GM12875 (cell line): ENCODE measurements at regions not wholly inside any gene's neighbourhood (a gene's known extent, or its start where the extent isn't known, plus 50 kb on each side); places are given as distances from the start of the nearest gene placed in this dataset.
"Not testable (repeated sequence)": the region's sequence is repeated elsewhere in the genome, so short reads cannot be mapped to it uniquely, and the experiment has no call there.

Experiments
- H3K4me3 ChIP-seq: one replicate; pipeline ENCODE4 v1.5.1; 2011; ENCODE audit warnings: low read depth, low read length, control low read depth
- TF ChIP-seq, protein P1 (sequence below): IDR thresholded peaks from 2 replicates; pipeline ENCODE4 v1.5.1; 2011; ENCODE audit warnings: low read depth, mild to moderate bottlenecking, control low read depth, inconsistent platforms, low read length, moderate library complexity, borderline replicate concordance; ENCODE audit not compliant: insufficient read depth

DNA sequence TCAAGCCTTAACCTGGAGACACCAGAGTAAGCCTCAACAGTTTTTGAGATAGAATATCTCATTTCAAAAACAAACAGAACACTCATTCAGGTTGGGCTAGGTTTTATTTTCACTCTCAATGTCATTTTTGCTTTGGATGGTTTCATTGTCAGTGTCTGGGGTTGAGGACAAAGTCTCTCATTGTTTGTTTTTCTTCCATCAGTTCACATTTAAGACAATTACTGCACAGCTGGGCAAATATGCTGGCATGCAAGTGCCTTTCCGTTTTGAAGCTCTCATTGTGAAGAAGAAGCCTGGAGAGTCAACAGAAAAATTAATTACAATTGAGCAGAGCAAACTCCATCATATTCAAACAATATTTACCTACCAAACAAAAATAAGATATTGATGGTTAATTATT is 1050.0 kb downstream of the TBL1XR1 start:
- TF ChIP-seq, protein P1, sequence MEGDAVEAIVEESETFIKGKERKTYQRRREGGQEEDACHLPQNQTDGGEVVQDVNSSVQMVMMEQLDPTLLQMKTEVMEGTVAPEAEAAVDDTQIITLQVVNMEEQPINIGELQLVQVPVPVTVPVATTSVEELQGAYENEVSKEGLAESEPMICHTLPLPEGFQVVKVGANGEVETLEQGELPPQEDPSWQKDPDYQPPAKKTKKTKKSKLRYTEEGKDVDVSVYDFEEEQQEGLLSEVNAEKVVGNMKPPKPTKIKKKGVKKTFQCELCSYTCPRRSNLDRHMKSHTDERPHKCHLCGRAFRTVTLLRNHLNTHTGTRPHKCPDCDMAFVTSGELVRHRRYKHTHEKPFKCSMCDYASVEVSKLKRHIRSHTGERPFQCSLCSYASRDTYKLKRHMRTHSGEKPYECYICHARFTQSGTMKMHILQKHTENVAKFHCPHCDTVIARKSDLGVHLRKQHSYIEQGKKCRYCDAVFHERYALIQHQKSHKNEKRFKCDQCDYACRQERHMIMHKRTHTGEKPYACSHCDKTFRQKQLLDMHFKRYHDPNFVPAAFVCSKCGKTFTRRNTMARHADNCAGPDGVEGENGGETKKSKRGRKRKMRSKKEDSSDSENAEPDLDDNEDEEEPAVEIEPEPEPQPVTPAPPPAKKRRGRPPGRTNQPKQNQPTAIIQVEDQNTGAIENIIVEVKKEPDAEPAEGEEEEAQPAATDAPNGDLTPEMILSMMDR: no peak
- H3K4me3 ChIP-seq: no peak overlapping the region

DNA sequence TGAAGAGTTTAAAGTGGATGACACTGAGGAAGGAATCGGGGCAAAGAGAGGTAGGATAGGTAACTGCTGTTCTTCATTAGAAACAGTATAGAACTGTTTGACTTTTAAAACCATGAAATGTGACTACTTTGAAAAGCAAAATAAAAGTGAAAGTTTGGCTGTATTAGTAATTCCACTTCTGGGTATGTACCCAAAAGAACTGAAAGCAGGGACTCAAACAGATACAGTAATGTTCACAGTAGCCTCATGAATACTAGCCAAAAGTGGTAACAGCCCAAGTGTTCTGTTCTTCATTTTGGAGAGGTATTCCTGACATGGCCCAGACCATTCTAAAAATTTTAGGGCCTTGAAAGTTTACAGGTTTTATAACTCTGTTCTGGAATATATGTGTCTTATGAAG is 1055.4 kb downstream of the TBL1XR1 start:
- TF ChIP-seq, protein P1: no peak
- no peak overlapping the region for H3K4me3 ChIP-seq

DNA sequence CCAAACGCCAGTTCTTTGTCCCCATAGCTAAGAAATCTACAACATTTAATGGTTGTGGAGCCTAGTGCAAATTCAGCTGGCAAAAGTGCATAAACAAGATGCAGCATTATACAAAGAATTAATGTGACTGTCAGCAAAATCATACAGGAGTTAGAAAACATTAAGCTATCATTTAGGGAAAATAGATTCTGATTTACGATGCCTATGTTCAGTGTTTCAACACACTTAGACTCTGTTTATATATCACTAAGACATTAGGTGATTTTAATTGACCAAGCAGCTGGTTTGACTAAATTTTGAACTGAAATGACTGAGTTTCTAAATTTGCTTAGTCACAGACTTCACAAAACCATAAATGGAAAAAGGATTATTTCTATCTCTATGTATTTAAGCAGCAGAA is 1076.8 kb downstream of the TBL1XR1 start:
- TF ChIP-seq, protein P1: no peak
- H3K4me3 ChIP-seq: no peak overlapping the region

DNA sequence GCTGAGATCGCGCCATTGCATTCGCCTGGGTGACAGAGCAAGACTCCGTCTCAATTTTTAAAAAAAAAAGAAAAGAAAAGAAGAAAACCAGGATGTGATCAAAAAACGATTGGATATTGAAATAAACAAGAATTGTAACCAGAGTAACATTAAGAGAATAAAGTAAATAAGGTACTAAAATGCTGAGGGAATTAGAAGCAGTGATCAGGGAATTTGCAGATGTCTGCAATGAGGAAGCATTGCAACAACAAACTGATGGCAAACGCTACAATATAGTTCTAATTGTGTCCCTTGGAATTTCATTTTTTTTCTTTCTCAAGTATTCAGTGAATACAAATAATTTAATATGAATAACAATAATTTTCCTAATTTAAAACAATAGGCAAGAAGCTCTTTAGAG is 1077.5 kb downstream of the TBL1XR1 start:
- H3K4me3 ChIP-seq: no peak overlapping the region
- TF ChIP-seq, protein P1: no peak

DNA sequence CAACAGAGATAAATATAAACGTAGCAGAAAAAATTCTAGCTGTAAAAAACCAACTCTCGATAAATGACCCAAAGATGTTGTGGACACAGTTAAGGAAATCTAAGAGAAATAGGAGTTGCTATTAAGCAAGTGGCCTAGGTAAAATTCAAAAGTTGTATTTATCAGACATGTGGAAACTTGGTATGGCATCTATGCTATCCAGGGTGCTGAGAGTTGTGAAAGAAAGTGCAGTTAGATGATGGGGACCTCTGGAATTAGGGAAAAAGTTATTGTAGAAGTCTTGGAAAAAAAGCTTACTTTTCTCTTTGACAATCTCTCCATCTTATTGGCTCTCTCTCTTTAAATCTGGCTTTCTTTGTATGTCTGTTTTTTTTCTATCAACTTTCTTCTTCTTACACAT is 1090.9 kb downstream of the TBL1XR1 start:
- TF ChIP-seq, protein P1: no peak
- no peak overlapping the region for H3K4me3 ChIP-seq

DNA sequence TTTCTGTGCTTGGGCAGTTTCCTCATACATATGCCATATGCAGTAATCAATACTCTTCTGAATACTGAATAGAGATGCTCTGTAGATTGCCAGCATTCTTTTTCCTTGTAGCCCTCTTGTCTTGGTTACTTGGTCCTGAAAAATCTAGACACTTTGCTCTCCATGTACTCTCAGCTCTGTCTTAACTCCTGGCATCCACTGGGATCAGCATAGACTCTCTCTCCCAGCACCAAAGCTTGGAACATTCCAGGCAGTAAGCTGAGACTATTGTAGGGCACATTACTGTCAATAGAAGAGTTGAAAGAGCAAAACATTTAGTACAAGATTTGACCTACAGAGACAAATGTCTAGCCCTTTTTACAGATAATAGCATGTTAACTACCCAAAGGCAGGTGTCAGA is 1100.3 kb downstream of the TBL1XR1 start:
- no peak overlapping the region for H3K4me3 ChIP-seq
- TF ChIP-seq, protein P1: no peak

DNA sequence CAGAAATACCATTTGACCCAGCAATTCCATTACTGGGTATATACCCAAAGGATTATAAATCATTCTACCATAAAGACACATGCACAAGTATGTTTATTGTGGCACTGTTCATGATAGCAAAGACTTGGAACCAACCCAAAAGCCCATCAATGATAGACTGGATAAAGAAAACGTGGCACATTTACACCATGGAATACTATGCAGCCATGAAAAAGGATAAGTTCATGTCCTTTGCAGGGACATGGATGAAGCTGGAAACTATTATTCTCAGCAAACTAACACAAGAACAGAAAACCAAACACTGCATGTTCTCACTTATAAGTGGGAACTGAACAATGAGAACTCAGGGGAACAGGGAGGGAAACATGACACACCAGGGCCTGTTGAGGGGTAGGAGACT is 1103.4 kb downstream of the TBL1XR1 start:
- H3K4me3 ChIP-seq: not testable (repeated sequence)

DNA sequence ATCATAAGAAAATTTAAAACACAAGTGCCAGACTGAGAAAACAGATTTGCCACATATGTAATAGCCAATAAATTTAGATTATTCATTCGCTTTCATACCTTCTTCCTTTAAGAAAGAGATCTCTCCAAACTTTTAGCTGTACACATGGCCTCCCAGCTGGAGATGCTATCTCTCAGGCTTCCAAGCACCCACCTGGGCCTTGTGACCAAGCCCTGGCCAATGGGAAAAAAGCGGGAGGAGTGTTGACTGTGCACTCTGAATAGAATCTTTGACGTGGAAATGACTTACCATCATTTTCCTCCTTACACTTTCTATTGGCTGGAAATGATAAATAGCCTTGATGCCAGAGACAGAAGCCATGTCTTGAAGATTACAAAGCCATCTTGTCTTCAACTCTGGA is 1106.6 kb downstream of the TBL1XR1 start:
- H3K4me3 ChIP-seq: no peak overlapping the region
- TF ChIP-seq, protein P1: no peak
